HepG2 (cell line): ENCODE measurements at regions not wholly inside any gene's neighbourhood (a gene's known extent, or its start where the extent isn't known, plus 50 kb on each side); places are given as distances from the start of the nearest gene placed in this dataset.

Experiments used
- ATAC-seq: fragments of 200-7000 bp; cut with Tn5 transposase; 3 replicates; pipeline ENCODE4 v1.9.1; 2020; ENCODE audit warnings: mild to moderate bottlenecking, moderate library complexity
- BruUV-seq: library from RNA; stranded (reverse); fragments of 400-500 nt; replicated peaks from 2 replicates; lab custom pipeline; 2021; lab: Mats Ljungman, UMichigan
- CTCF ChIA-PET: fragments of 300-600 bp; formaldehyde crosslinking; extraction: SDS; loops from one replicate; lab custom pipeline; 2021; ENCODE audit warnings: low total read pairs, inconsistent platforms, low intra/inter-chr PET ratio; lab: Yijun Ruan, JAX
- POLR2A ChIA-PET: fragments of 350-600 bp; sonication (Branson Sonifier 250); formaldehyde crosslinking; loops from one replicate; lab custom pipeline; 2020; ENCODE audit warnings: antibody characterized with exemption, inconsistent platforms; lab: Yijun Ruan, JAX
- DNase-seq: peaks from one replicate; pipeline ENCODE4 v3.0.0-alpha.2; 2015; ENCODE audit warnings: low spot score
- FAIRE-seq: peaks from 3 replicates; lab custom pipeline; 2011; peaks lifted over from hg19 to GRCh38; lab: Jason Lieb, UNC
- H2AFZ ChIP-seq: one replicate; pipeline ENCODE4 v1.6.1; 2011; ENCODE audit warnings: low read length, inconsistent platforms
- H3K27ac ChIP-seq: fragments of 300-600 bp; 3 replicates; pipeline ENCODE4 v1.8.0; 2011; ENCODE audit warnings: mixed run types, mild to moderate bottlenecking, mixed read lengths, low read length, inconsistent platforms; ENCODE audit not compliant: insufficient read depth; ENCODE audit errors: extremely low read length
- H3K27me3 ChIP-seq, 2 experiments: fragments of 200-600 bp in 1 of 2; 2 replicates in 1 of 2; 3 replicates in 1 of 2; pipeline versions ENCODE4 v1.6.0 to v1.8.0; 2011; ENCODE audit warnings: low read length in 2 of 2, mild to moderate bottlenecking in 2 of 2, moderate library complexity in 2 of 2, inconsistent platforms in 1 of 2; ENCODE audit not compliant: insufficient read depth in 2 of 2, control insufficient read depth in 1 of 2
- H3K36me3 ChIP-seq, 2 experiments: fragments of 200-600 bp in 1 of 2; replicated peaks in 1 of 2; 2 replicates in 1 of 2; 3 replicates in 1 of 2; pipeline versions ENCODE4 v1.5.1 to v1.8.0; 2011; ENCODE audit warnings: low read length in 2 of 2, inconsistent platforms in 1 of 2; ENCODE audit not compliant: insufficient read depth in 2 of 2, control insufficient read depth in 1 of 2
- H3K4me1 ChIP-seq: 2 replicates; pipeline ENCODE4 v1.5.1; 2012; ENCODE audit warnings: low read length, inconsistent platforms; ENCODE audit not compliant: insufficient read depth
- H3K4me2 ChIP-seq: 2 replicates; pipeline ENCODE4 v1.6.0; 2011; ENCODE audit warnings: low read depth, low read length, inconsistent platforms
- H3K4me3 ChIP-seq, 3 experiments: fragments of 200-600 bp in 1 of 3; sonication (generic), shearing (Covaris generic) in 1 of 3; replicated peaks in 1 of 3; 2 replicates each; pipeline ENCODE4 v1.5.1; 2011 to 2016; ENCODE audit warnings: low read length in 3 of 3, inconsistent platforms in 2 of 3, low read depth in 2 of 3, mild to moderate bottlenecking in 2 of 3, control low read depth in 1 of 3, mixed read lengths in 1 of 3; ENCODE audit not compliant: insufficient read depth in 1 of 3
- H3K79me2 ChIP-seq: one replicate; pipeline ENCODE4 v1.6.1; 2011; ENCODE audit warnings: low read length, inconsistent platforms; ENCODE audit not compliant: insufficient read depth
- H3K9ac ChIP-seq: 2 replicates; pipeline ENCODE4 v1.6.0; 2011; ENCODE audit warnings: mild to moderate bottlenecking, low read depth, low read length, inconsistent platforms; ENCODE audit not compliant: insufficient read depth
- H3K9me3 ChIP-seq: 2 replicates; pipeline ENCODE4 v1.5.1; 2012; ENCODE audit warnings: mild to moderate bottlenecking, low read length
- H4K20me1 ChIP-seq: 2 replicates; pipeline ENCODE4 v1.6.0; 2011; ENCODE audit warnings: inconsistent platforms, mild to moderate bottlenecking, low read length, moderate library complexity; ENCODE audit not compliant: insufficient read depth
- BRCA1 ChIP-seq: sonication (generic); formaldehyde crosslinking; IDR thresholded peaks from 2 replicates; pipeline ENCODE4 v1.4.0; 2020; ENCODE audit warnings: missing genetic modification reagents
- CCDC6 ChIP-seq: sonication (generic); formaldehyde crosslinking; IDR thresholded peaks from 2 replicates; pipeline ENCODE4 v1.8.1; 2022; ENCODE audit warnings: mild to moderate bottlenecking, missing genetic modification reagents, moderate library complexity
- ELK4 ChIP-seq: sonication (generic); formaldehyde crosslinking; IDR thresholded peaks from 2 replicates; pipeline ENCODE4 v1.9.0; 2021; ENCODE audit warnings: missing genetic modification reagents, borderline replicate concordance
- ETS1 ChIP-seq: sonication (generic); formaldehyde crosslinking; IDR thresholded peaks from 2 replicates; pipeline ENCODE4 v1.4.0; 2020; ENCODE audit warnings: missing genetic modification reagents
- FOXA3 ChIP-seq: IDR thresholded peaks from 2 replicates; pipeline ENCODE4 v1.6.1; 2016; ENCODE audit warnings: missing genetic modification reagents, missing compliant biosample characterization
- POLR2AphosphoS2 ChIP-seq: IDR thresholded peaks from 2 replicates; pipeline ENCODE4 v1.6.1; 2011; ENCODE audit warnings: low read depth, low read length, improper control_type of control experiment
- RXRB ChIP-seq: IDR thresholded peaks from 2 replicates; pipeline ENCODE4 v1.6.1; 2016; ENCODE audit warnings: borderline replicate concordance, missing genetic modification reagents, missing compliant biosample characterization
- TCF7L2 ChIP-seq: IDR thresholded peaks from 2 replicates; pipeline ENCODE4 v1.6.1; 2011; ENCODE audit warnings: mild to moderate bottlenecking, low read depth, low read length, moderate library complexity
- ZNF326 ChIP-seq: sonication (generic); formaldehyde crosslinking; IDR thresholded peaks from 2 replicates; pipeline ENCODE4 v1.4.0; 2020; ENCODE audit warnings: missing genetic modification reagents, borderline replicate concordance
- ZNF460 ChIP-seq: sonication (generic); formaldehyde crosslinking; IDR thresholded peaks from 2 replicates; pipeline ENCODE4 v1.5.1; 2020; ENCODE audit warnings: missing genetic modification reagents, mild to moderate bottlenecking, borderline replicate concordance
- ZNF7 ChIP-seq: IDR thresholded peaks from 2 replicates; pipeline ENCODE4 v1.6.1; 2016; ENCODE audit warnings: missing biosample characterization, missing genetic modification reagents
- ZNF766 ChIP-seq: sonication (generic); formaldehyde crosslinking; IDR thresholded peaks from 2 replicates; pipeline ENCODE4 v1.5.0; 2020; ENCODE audit warnings: missing genetic modification reagents, borderline replicate concordance
- ZNF781 ChIP-seq: sonication (generic); formaldehyde crosslinking; IDR thresholded peaks from 2 replicates; pipeline ENCODE4 v1.5.1; 2020; ENCODE audit warnings: borderline replicate concordance, mild to moderate bottlenecking, missing genetic modification reagents; ENCODE audit errors: not compliant biosample characterization
- WGBS: methylation state at CpG from one replicate; pipeline ENCODE4 v1.1.6; 2017; ENCODE audit warnings: low lambda C conversion rate; 5-methylcytosine and 5-hydroxymethylcytosine counted together
- in situ Hi-C: cut with HindIII; loops from 2 replicates; pipeline ENCODE4 v1.10.0; 2017; ENCODE audit warnings: low pct_unique_long_range_greater_than_20kb; ENCODE audit not compliant: extremely low pct_ligation_motif_present
- intact Hi-C: fragments of 100-400 bp; cut with micrococcal nuclease; formaldehyde crosslinking; loops from one replicate; pipeline ENCODE4 v1.10.0; 2022; ENCODE audit not compliant: unreplicated experiment
- TF ChIP-seq, protein P1 (sequence below): sonication (generic); formaldehyde crosslinking; IDR thresholded peaks from 2 replicates; pipeline ENCODE4 v1.8.0; 2022; ENCODE audit warnings: mild to moderate bottlenecking, missing genetic modification reagents; ENCODE audit not compliant: insufficient replicate concordance
- TF ChIP-seq, protein P2 (sequence below): sonication (generic); formaldehyde crosslinking; IDR thresholded peaks from 2 replicates; pipeline ENCODE4 v1.4.0; 2020; ENCODE audit warnings: missing genetic modification reagents

- H3K9me3 ChIP-seq, result no peaks in the 10 kb centered on the region
- intact Hi-C loops, result no loop called here
- no peaks in the 10 kb centered on the region for H4K20me1 ChIP-seq
- no peak overlapping the region for H2AFZ ChIP-seq
- no peaks in the 10 kb centered on the region for H3K4me1 ChIP-seq
- H3K9ac ChIP-seq, result no peak overlapping the region
- no peak overlapping the region for H3K4me2 ChIP-seq
- H3K27ac ChIP-seq, result no peak overlapping the region
- no peak for FAIRE-seq
- no peak for DNase-seq
- ChIA-PET POLR2A (no interaction called here), CTCF (no interaction called here)
- BruUV-seq, result no TSS peak
- ATAC-seq, result no peak
- no peak overlapping the region for H3K4me3 ChIP-seq
- H3K36me3 ChIP-seq, result no peaks in the 10 kb centered on the region
- no peaks in the 10 kb centered on the region for H3K79me2 ChIP-seq
- no peaks in the 10 kb centered on the region for H3K27me3 ChIP-seq
- 2% methylated on average over 6 of the region's 6 CpGs for WGBS
- in situ Hi-C loops, result no loop called here
- TF ChIP-seq, protein P1, sequence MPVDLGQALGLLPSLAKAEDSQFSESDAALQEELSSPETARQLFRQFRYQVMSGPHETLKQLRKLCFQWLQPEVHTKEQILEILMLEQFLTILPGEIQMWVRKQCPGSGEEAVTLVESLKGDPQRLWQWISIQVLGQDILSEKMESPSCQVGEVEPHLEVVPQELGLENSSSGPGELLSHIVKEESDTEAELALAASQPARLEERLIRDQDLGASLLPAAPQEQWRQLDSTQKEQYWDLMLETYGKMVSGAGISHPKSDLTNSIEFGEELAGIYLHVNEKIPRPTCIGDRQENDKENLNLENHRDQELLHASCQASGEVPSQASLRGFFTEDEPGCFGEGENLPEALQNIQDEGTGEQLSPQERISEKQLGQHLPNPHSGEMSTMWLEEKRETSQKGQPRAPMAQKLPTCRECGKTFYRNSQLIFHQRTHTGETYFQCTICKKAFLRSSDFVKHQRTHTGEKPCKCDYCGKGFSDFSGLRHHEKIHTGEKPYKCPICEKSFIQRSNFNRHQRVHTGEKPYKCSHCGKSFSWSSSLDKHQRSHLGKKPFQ (CRISPR knock-in tag), result no peak
- TF ChIP-seq ZNF326 (no peak), ZNF781 (CRISPR knock-in tag) (no peak), ELK4 (CRISPR knock-in tag) (no peak), ETS1 (CRISPR knock-in tag) (no peak), CCDC6 (CRISPR knock-in tag) (no peak), POLR2AphosphoS2 (no peak), ZNF460 (CRISPR knock-in tag) (no peak), BRCA1 (CRISPR knock-in tag) (no peak), ZNF766 (CRISPR knock-in tag) (no peak), TCF7L2 (no peak), FOXA3 (CRISPR knock-in tag) (no peak), ZNF7 (no peak), RXRB (CRISPR knock-in tag) (no peak)
- TF ChIP-seq, protein P2, sequence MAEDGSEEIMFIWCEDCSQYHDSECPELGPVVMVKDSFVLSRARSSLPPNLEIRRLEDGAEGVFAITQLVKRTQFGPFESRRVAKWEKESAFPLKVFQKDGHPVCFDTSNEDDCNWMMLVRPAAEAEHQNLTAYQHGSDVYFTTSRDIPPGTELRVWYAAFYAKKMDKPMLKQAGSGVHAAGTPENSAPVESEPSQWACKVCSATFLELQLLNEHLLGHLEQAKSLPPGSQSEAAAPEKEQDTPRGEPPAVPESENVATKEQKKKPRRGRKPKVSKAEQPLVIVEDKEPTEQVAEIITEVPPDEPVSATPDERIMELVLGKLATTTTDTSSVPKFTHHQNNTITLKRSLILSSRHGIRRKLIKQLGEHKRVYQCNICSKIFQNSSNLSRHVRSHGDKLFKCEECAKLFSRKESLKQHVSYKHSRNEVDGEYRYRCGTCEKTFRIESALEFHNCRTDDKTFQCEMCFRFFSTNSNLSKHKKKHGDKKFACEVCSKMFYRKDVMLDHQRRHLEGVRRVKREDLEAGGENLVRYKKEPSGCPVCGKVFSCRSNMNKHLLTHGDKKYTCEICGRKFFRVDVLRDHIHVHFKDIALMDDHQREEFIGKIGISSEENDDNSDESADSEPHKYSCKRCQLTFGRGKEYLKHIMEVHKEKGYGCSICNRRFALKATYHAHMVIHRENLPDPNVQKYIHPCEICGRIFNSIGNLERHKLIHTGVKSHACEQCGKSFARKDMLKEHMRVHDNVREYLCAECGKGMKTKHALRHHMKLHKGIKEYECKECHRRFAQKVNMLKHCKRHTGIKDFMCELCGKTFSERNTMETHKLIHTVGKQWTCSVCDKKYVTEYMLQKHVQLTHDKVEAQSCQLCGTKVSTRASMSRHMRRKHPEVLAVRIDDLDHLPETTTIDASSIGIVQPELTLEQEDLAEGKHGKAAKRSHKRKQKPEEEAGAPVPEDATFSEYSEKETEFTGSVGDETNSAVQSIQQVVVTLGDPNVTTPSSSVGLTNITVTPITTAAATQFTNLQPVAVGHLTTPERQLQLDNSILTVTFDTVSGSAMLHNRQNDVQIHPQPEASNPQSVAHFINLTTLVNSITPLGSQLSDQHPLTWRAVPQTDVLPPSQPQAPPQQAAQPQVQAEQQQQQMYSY (CRISPR knock-in tag), result no peak
These were observed 276.9 kb upstream of the SNX7 start for GRCh38 chr1:98384461-98385141.
